Glutamatergic neuron (in vitro differentiated cells): ENCODE measurements at regions not wholly inside any gene's neighbourhood (a gene's known extent, or its start where the extent isn't known, plus 50 kb on each side); places are given as distances from the start of the nearest gene placed in this dataset.

Source experiments
- DNase-seq: peaks from one replicate; pipeline ENCODE4 v3.0.0; 2022
- H3K27ac Mint-ChIP-seq: one replicate; pipeline ENCODE4 v1.8.0; 2020; ENCODE audit warnings: mild to moderate bottlenecking, mixed read lengths, inconsistent platforms; ENCODE audit not compliant: unreplicated experiment
- H3K27me3 Mint-ChIP-seq: one replicate; pipeline ENCODE4 v1.8.0; 2020; ENCODE audit warnings: mild to moderate bottlenecking, moderate library complexity, mixed read lengths, inconsistent platforms; ENCODE audit not compliant: unreplicated experiment
- H3K36me3 Mint-ChIP-seq: one replicate; pipeline ENCODE4 v1.8.0; 2020; ENCODE audit warnings: mild to moderate bottlenecking, mixed read lengths, inconsistent platforms; ENCODE audit not compliant: unreplicated experiment
- H3K4me1 Mint-ChIP-seq: one replicate; pipeline ENCODE4 v1.8.0; 2020; ENCODE audit warnings: mild to moderate bottlenecking, low read depth, mixed read lengths, inconsistent platforms; ENCODE audit not compliant: unreplicated experiment
- H3K4me3 Mint-ChIP-seq: one replicate; pipeline ENCODE4 v1.8.0; 2020; ENCODE audit warnings: mild to moderate bottlenecking, mixed read lengths, inconsistent platforms; ENCODE audit not compliant: unreplicated experiment
- H3K9me3 Mint-ChIP-seq: one replicate; pipeline ENCODE4 v1.8.0; 2020; ENCODE audit warnings: mild to moderate bottlenecking, moderate library complexity, mixed read lengths, inconsistent platforms; ENCODE audit not compliant: unreplicated experiment
- CTCF ChIP-seq: fragments of 200-600 bp; sonication (generic); IDR thresholded peaks from one replicate; pipeline ENCODE4 v1.5.0; 2021; ENCODE audit not compliant: partially characterized antibody, unreplicated experiment

GRCh38 chr5:174348311-174348981 is 302.9 kb downstream of the NSG2 start:
- H3K27ac Mint-ChIP-seq: no peak overlapping the region
- no peak for TF ChIP-seq CTCF
- no peaks in the 10 kb centered on the region for H3K36me3 Mint-ChIP-seq
- no peaks in the 10 kb centered on the region for H3K9me3 Mint-ChIP-seq
- no peak for DNase-seq
- no peaks in the 10 kb centered on the region for H3K4me1 Mint-ChIP-seq
- H3K4me3 Mint-ChIP-seq: no peak overlapping the region
- no peaks in the 10 kb centered on the region for H3K27me3 Mint-ChIP-seq

- DNase-seq: no peak
- no peak overlapping the region for H3K27ac Mint-ChIP-seq
- no peak for TF ChIP-seq CTCF
- H3K27me3 Mint-ChIP-seq: peaks cover 2% of the 10 kb centered on the region
- H3K36me3 Mint-ChIP-seq: no peaks in the 10 kb centered on the region
- no peaks in the 10 kb centered on the region for H3K4me1 Mint-ChIP-seq
- no peaks in the 10 kb centered on the region for H3K9me3 Mint-ChIP-seq
- no peak overlapping the region for H3K4me3 Mint-ChIP-seq
Observed at GRCh38 chr5:174352681-174353080, 307.2 kb downstream of the NSG2 start.

GRCh38 chr5:174354571-174354970 is 309.1 kb downstream of the NSG2 start:
- Mint-ChIP-seq H3K9me3 (no peaks in the 10 kb centered on the region), H3K27ac (no peak overlapping the region), H3K27me3 (peaks cover 2% of the 10 kb centered on the region), H3K36me3 (no peaks in the 10 kb centered on the region), H3K4me1 (no peaks in the 10 kb centered on the region), H3K4me3 (no peak overlapping the region)
- no peak for DNase-seq
- TF ChIP-seq CTCF: no peak

GRCh38 chr5:174355208-174355612 is 309.7 kb downstream of the NSG2 start:
- no peaks in the 10 kb centered on the region for H3K9me3 Mint-ChIP-seq

More at GRCh38 chr5:174355208-174355612, 309.7 kb downstream of the NSG2 start:
- Mint-ChIP-seq H3K27me3 (peaks cover 2% of the 10 kb centered on the region), H3K27ac (no peak overlapping the region), H3K36me3 (no peaks in the 10 kb centered on the region), H3K4me1 (no peaks in the 10 kb centered on the region), H3K4me3 (no peak overlapping the region)
- TF ChIP-seq CTCF: no peak
- DNase-seq: no peak
